ENCODE measurements at regions not wholly inside any gene's neighbourhood (a gene's known extent, or its start where the extent isn't known, plus 50 kb on each side); places are given as distances from the start of the nearest gene placed in this dataset.
"Not testable (repeated sequence)": the region's sequence is repeated elsewhere in the genome, so short reads cannot be mapped to it uniquely, and the experiment has no call there.

DNA sequence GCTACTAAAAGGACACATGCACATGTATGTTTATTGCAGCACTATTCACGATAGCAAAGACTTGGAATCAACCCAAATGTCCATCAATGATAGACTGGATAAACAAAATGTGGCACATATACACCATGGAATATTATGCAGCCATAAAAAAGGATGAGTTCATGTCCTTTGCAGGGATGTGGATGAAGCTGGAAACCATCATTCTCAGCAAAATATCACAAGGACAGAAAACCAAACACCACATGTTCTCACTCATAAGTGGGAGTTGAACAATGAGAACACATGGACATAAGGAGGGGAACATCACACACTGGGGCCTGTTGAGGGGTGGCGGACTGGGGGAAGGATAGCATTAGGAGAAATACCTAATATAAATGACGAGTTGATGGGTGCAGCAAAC is 168.2 kb downstream of the NPR3 start:
- H3K4me3 ChIP-seq (ENCODE audit: low read length in 2 of 2); H3K27ac Mint-ChIP-seq; H3K27me3 ChIP-seq (ENCODE audit: insufficient read depth, low read length); H3K4me1 Mint-ChIP-seq; H3K4me1 ChIP-seq (ENCODE audit: insufficient read depth, low read length); intact Hi-C loops (cut with micrococcal nuclease); H3K4me3 Mint-ChIP-seq; H3K36me3 ChIP-seq (ENCODE audit: insufficient read depth, low read length); DNase-seq; POLR2A ChIA-PET (ENCODE audit: partially characterized antibody); CTCF ChIA-PET (ENCODE audit: partially characterized antibody); H3K27ac ChIP-seq (ENCODE audit: low read depth, low read length); H3K27me3 Mint-ChIP-seq; H3K9me3 ChIP-seq (ENCODE audit: control insufficient read depth in 1 of 2, low read length in 2 of 2); H3K36me3 Mint-ChIP-seq: not testable (repeated sequence)
- peaks cover 4 to 58% (median 26%) of the 10 kb centered on the region in 8 donors for H3K9me3 Mint-ChIP-seq

GRCh38 chr5:32880796-32881195 is 169.7 kb downstream of the NPR3 start:
- intact Hi-C loops (cut with micrococcal nuclease): no loop called here
- H3K36me3 Mint-ChIP-seq: no peaks in the 10 kb centered on the region
- no peaks in the 10 kb centered on the region for H3K27me3 Mint-ChIP-seq
- peaks cover 4 to 58% (median 28%) of the 10 kb centered on the region in 8 donors for H3K9me3 Mint-ChIP-seq
- ChIA-PET CTCF (ENCODE audit: partially characterized antibody) (no interaction called here), POLR2A (ENCODE audit: partially characterized antibody) (no interaction called here)
- DNase-seq: no peak
- Histone ChIP-seq H3K9me3 (ENCODE audit: control insufficient read depth in 1 of 2, low read length in 2 of 2) (no peaks in the 10 kb centered on the region), H3K4me1 (ENCODE audit: insufficient read depth, low read length) (no peaks in the 10 kb centered on the region), H3K27me3 (ENCODE audit: insufficient read depth, low read length) (no peaks in the 10 kb centered on the region), H3K4me3 (ENCODE audit: low read length in 2 of 2) (no peak overlapping the region), H3K36me3 (ENCODE audit: insufficient read depth, low read length) (no peaks in the 10 kb centered on the region), H3K27ac (ENCODE audit: low read depth, low read length) (no peak overlapping the region)
- H3K4me3 Mint-ChIP-seq: no peak overlapping the region
- no peak overlapping the region for H3K27ac Mint-ChIP-seq
- H3K4me1 Mint-ChIP-seq: no peaks in the 10 kb centered on the region

DNA sequence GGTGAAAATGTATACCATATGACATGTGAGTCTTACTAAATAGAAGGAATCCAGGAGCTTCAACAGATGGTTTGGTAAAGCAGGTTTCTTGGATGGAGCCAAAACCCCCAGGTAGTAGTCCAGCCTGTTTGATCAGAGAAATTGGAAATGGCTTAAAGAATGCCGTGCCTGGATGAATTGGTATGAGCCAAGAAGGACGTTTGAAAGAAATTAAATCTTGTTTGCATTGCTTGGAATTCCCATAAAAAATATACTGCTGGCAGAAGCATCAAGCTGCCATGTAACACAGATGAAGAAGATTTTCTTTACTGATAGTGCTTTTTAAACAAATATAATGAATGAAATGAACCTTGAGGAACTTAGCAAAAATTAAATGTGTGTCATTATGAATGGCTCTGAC is 176.3 kb downstream of the NPR3 start:
- Mint-ChIP-seq H3K9me3 (peaks cover 4 to 23% (median 13%) of the 10 kb centered on the region in 8 donors), H3K27ac (no peak overlapping the region), H3K36me3 (no peaks in the 10 kb centered on the region), H3K4me3 (no peak overlapping the region), H3K27me3 (peaks cover 0 to 2% of the 10 kb centered on the region in 2 donors), H3K4me1 (no peaks in the 10 kb centered on the region)
- H3K4me1 ChIP-seq (ENCODE audit: insufficient read depth, low read length): no peaks in the 10 kb centered on the region
- intact Hi-C loops (cut with micrococcal nuclease): no loop called here
- no peaks in the 10 kb centered on the region for H3K27me3 ChIP-seq (ENCODE audit: insufficient read depth, low read length)
- CTCF ChIA-PET (ENCODE audit: partially characterized antibody): no interaction called here
- no peak overlapping the region for H3K27ac ChIP-seq (ENCODE audit: low read depth, low read length)
- no peaks in the 10 kb centered on the region for H3K36me3 ChIP-seq (ENCODE audit: insufficient read depth, low read length)
- no peaks in the 10 kb centered on the region for H3K9me3 ChIP-seq (ENCODE audit: control insufficient read depth in 1 of 2, low read length in 2 of 2)
- POLR2A ChIA-PET (ENCODE audit: partially characterized antibody): no interaction called here
- no peak for DNase-seq
- H3K4me3 ChIP-seq (ENCODE audit: low read length in 2 of 2): no peak overlapping the region

- CTCF ChIA-PET (ENCODE audit: partially characterized antibody): no interaction called here
- H3K27me3 Mint-ChIP-seq: peaks cover 0 to 2% of the 10 kb centered on the region in 2 donors
Measured at GRCh38 chr5:32889078-32889477, 178.0 kb downstream of the NPR3 start.

GRCh38 chr5:32903613-32904012 is 192.5 kb downstream of the NPR3 start:
- POLR2A ChIA-PET (ENCODE audit: partially characterized antibody): no interaction called here
- H3K27me3 ChIP-seq (ENCODE audit: insufficient read depth, low read length): no peaks in the 10 kb centered on the region
- H3K27me3 Mint-ChIP-seq: no peaks in the 10 kb centered on the region
- peaks cover 0 to 25% (median 14%) of the 10 kb centered on the region in 8 donors for H3K9me3 Mint-ChIP-seq
- no peak overlapping the region for H3K27ac ChIP-seq (ENCODE audit: low read depth, low read length)
- no peak overlapping the region for H3K27ac Mint-ChIP-seq
- CTCF ChIA-PET (ENCODE audit: partially characterized antibody): no interaction called here
- intact Hi-C loops (cut with micrococcal nuclease): no loop called here
- no peak for DNase-seq
- H3K36me3 ChIP-seq (ENCODE audit: insufficient read depth, low read length): no peaks in the 10 kb centered on the region
- H3K4me3 Mint-ChIP-seq: no peak overlapping the region
- H3K4me1 ChIP-seq (ENCODE audit: insufficient read depth, low read length): no peaks in the 10 kb centered on the region
- no peak overlapping the region for H3K4me3 ChIP-seq (ENCODE audit: low read length in 2 of 2)
- H3K4me1 Mint-ChIP-seq: no peaks in the 10 kb centered on the region
- H3K36me3 Mint-ChIP-seq: peaks cover 0 to 6% of the 10 kb centered on the region in 2 donors
- no peaks in the 10 kb centered on the region for H3K9me3 ChIP-seq (ENCODE audit: control insufficient read depth in 1 of 2, low read length in 2 of 2)

More at GRCh38 chr5:32889078-32889477, 178.0 kb downstream of the NPR3 start:
- Mint-ChIP-seq H3K36me3 (no peaks in the 10 kb centered on the region), H3K27ac (no peak overlapping the region), H3K9me3 (peaks cover 4 to 13% (median 8%) of the 10 kb centered on the region in 8 donors), H3K4me1 (no peaks in the 10 kb centered on the region), H3K4me3 (no peak overlapping the region)
- Histone ChIP-seq H3K4me3 (ENCODE audit: low read length in 2 of 2) (no peak overlapping the region), H3K4me1 (ENCODE audit: insufficient read depth, low read length) (no peaks in the 10 kb centered on the region), H3K36me3 (ENCODE audit: insufficient read depth, low read length) (no peaks in the 10 kb centered on the region), H3K9me3 (ENCODE audit: control insufficient read depth in 1 of 2, low read length in 2 of 2) (no peaks in the 10 kb centered on the region), H3K27ac (ENCODE audit: low read depth, low read length) (no peak overlapping the region), H3K27me3 (ENCODE audit: insufficient read depth, low read length) (no peaks in the 10 kb centered on the region)
- POLR2A ChIA-PET (ENCODE audit: partially characterized antibody): no interaction called here
- intact Hi-C loops (cut with micrococcal nuclease): no loop called here
- no peak for DNase-seq

- Mint-ChIP-seq H3K9me3 (peaks cover 3 to 31% (median 18%) of the 10 kb centered on the region in 8 donors), H3K36me3 (no peaks in the 10 kb centered on the region), H3K27ac (no peak overlapping the region), H3K27me3 (no peaks in the 10 kb centered on the region), H3K4me1 (no peaks in the 10 kb centered on the region), H3K4me3 (no peak overlapping the region)
- H3K4me1 ChIP-seq (ENCODE audit: insufficient read depth, low read length): no peaks in the 10 kb centered on the region
- no peak overlapping the region for H3K4me3 ChIP-seq (ENCODE audit: low read length in 2 of 2)
- no peaks in the 10 kb centered on the region for H3K9me3 ChIP-seq (ENCODE audit: control insufficient read depth in 1 of 2, low read length in 2 of 2)
- no peaks in the 10 kb centered on the region for H3K27me3 ChIP-seq (ENCODE audit: insufficient read depth, low read length)
- H3K27ac ChIP-seq (ENCODE audit: low read depth, low read length): no peak overlapping the region
- ChIA-PET CTCF (ENCODE audit: partially characterized antibody) (no interaction called here), POLR2A (ENCODE audit: partially characterized antibody) (no interaction called here)
- intact Hi-C loops (cut with micrococcal nuclease): no loop called here
- H3K36me3 ChIP-seq (ENCODE audit: insufficient read depth, low read length): no peaks in the 10 kb centered on the region
- no peak for DNase-seq
Measured at GRCh38 chr5:32908641-32909040, 197.5 kb downstream of the NPR3 start.

DNA sequence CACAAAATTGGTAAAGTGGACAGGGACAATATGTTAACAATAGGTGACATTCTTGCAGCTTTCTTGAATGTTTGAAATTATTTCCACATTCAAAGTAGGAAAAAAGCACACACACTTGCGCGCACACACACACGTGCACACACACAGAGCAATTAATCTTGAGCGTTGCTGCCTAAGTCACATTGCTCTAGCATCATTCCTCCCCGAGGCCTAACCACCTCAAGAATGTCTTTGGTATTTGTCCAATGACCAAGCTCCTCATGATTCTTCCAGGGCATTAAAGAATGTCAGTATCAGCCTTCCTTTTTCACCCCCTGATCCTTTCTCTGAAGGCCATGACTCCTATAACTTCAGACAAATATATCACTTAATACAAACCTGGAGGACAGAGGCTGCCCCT is 198.1 kb downstream of the NPR3 start:
- Mint-ChIP-seq H3K27me3 (no peaks in the 10 kb centered on the region), H3K27ac (no peak overlapping the region), H3K9me3 (peaks cover 3 to 31% (median 19%) of the 10 kb centered on the region in 8 donors), H3K4me3 (no peak overlapping the region), H3K36me3 (no peaks in the 10 kb centered on the region), H3K4me1 (no peaks in the 10 kb centered on the region)
- no peaks in the 10 kb centered on the region for H3K36me3 ChIP-seq (ENCODE audit: insufficient read depth, low read length)
- CTCF ChIA-PET (ENCODE audit: partially characterized antibody): no interaction called here
- no peak overlapping the region for H3K27ac ChIP-seq (ENCODE audit: low read depth, low read length)
- POLR2A ChIA-PET (ENCODE audit: partially characterized antibody): no interaction called here
- DNase-seq: no peak
- intact Hi-C loops (cut with micrococcal nuclease): no loop called here
- H3K4me1 ChIP-seq (ENCODE audit: insufficient read depth, low read length): no peaks in the 10 kb centered on the region
- H3K27me3 ChIP-seq (ENCODE audit: insufficient read depth, low read length): no peaks in the 10 kb centered on the region
- no peak overlapping the region for H3K4me3 ChIP-seq (ENCODE audit: low read length in 2 of 2)
- H3K9me3 ChIP-seq (ENCODE audit: control insufficient read depth in 1 of 2, low read length in 2 of 2): no peaks in the 10 kb centered on the region

GRCh38 chr5:32916648-32917047 is 205.5 kb downstream of the NPR3 start:
- intact Hi-C loops (cut with micrococcal nuclease): no loop called here
- no peaks in the 10 kb centered on the region for H3K27me3 Mint-ChIP-seq

More at GRCh38 chr5:32916648-32917047, 205.5 kb downstream of the NPR3 start:
- Mint-ChIP-seq H3K36me3 (no peaks in the 10 kb centered on the region), H3K4me1 (no peaks in the 10 kb centered on the region), H3K27ac (no peak overlapping the region), H3K9me3 (peaks cover 0 to 34% (median 5%) of the 10 kb centered on the region in 8 donors), H3K4me3 (no peak overlapping the region)
- no peak for DNase-seq
- no peaks in the 10 kb centered on the region for H3K9me3 ChIP-seq (ENCODE audit: control insufficient read depth in 1 of 2, low read length in 2 of 2)
- H3K4me3 ChIP-seq (ENCODE audit: low read length in 2 of 2): no peak overlapping the region
- H3K4me1 ChIP-seq (ENCODE audit: insufficient read depth, low read length): no peaks in the 10 kb centered on the region
- no peak overlapping the region for H3K27ac ChIP-seq (ENCODE audit: low read depth, low read length)
- ChIA-PET POLR2A (ENCODE audit: partially characterized antibody) (no interaction called here), CTCF (ENCODE audit: partially characterized antibody) (no interaction called here)
- no peaks in the 10 kb centered on the region for H3K27me3 ChIP-seq (ENCODE audit: insufficient read depth, low read length)
- H3K36me3 ChIP-seq (ENCODE audit: insufficient read depth, low read length): no peaks in the 10 kb centered on the region
